HG03060 (cell line): ENCODE measurements at regions not wholly inside any gene's neighbourhood (a gene's known extent, or its start where the extent isn't known, plus 50 kb on each side); places are given as distances from the start of the nearest gene placed in this dataset.
"Not testable (repeated sequence)": the region's sequence is repeated elsewhere in the genome, so short reads cannot be mapped to it uniquely, and the experiment has no call there.

Experiments used
- ATAC-seq: cut with Tn5 transposase; IDR thresholded peaks from one replicate; pipeline ENCODE4 v1.9.1; 2021; ENCODE audit warnings: low read depth, moderate number of reproducible peaks; ENCODE audit not compliant: unreplicated experiment

GRCh38 chr7:96826089-96826488, 116.4 kb upstream of the SEM1 start:
- ATAC-seq: no peak

- no peak for ATAC-seq
Observed at GRCh38 chr7:96827701-96828100, 118.1 kb upstream of the SEM1 start.

- not testable (repeated sequence) for ATAC-seq
Observed at GRCh38 chr7:96829121-96829520, 119.5 kb upstream of the SEM1 start.

- ATAC-seq: no peak
Observed at GRCh38 chr7:96831446-96831845, 121.8 kb upstream of the SEM1 start.

- no peak for ATAC-seq
Observed at GRCh38 chr7:96832092-96832662, 122.5 kb upstream of the SEM1 start.

GRCh38 chr7:96833676-96834453, 124.2 kb upstream of the SEM1 start:
- no peak for ATAC-seq

GRCh38 chr7:96836456-96836855, 126.8 kb upstream of the SEM1 start:
- ATAC-seq: no peak

- ATAC-seq: peak; percentile 97
Observed at GRCh38 chr7:96837593-96837992, 127.9 kb upstream of the SEM1 start.

GRCh38 chr7:96838481-96838880, 128.8 kb upstream of the SEM1 start:
- no peak for ATAC-seq

- no peak for ATAC-seq
Observed at GRCh38 chr7:96855139-96855538, 145.5 kb upstream of the SEM1 start.

GRCh38 chr7:96855691-96856090, 146.0 kb upstream of the SEM1 start:
- ATAC-seq: no peak

- ATAC-seq: no peak
Observed at GRCh38 chr7:96869538-96869937, 135.8 kb upstream of the DLX6 start.

GRCh38 chr7:96870185-96870584, 135.2 kb upstream of the DLX6 start:
- no peak for ATAC-seq

- ATAC-seq: no peak
Observed at GRCh38 chr7:96870934-96871333, 134.4 kb upstream of the DLX6 start.

- ATAC-seq: no peak
Observed at GRCh38 chr7:96887426-96887825, 117.9 kb upstream of the DLX6 start.

- ATAC-seq: no peak
Observed at GRCh38 chr7:96899108-96899507, 106.2 kb upstream of the DLX6 start.

GRCh38 chr7:96901822-96902445, 103.4 kb upstream of the DLX6 start:
- no peak for ATAC-seq

GRCh38 chr7:96903906-96904305, 101.4 kb upstream of the DLX6 start:
- no peak for ATAC-seq

- ATAC-seq: no peak
Observed at GRCh38 chr7:96910486-96910885, 94.9 kb upstream of the DLX6 start.

GRCh38 chr7:96915029-96915428, 90.3 kb upstream of the DLX6 start:
- no peak for ATAC-seq

GRCh38 chr7:96920064-96920463, 85.3 kb upstream of the DLX6 start:
- no peak for ATAC-seq

- ATAC-seq: no peak
Observed at GRCh38 chr7:96920713-96921112, 84.6 kb upstream of the DLX6 start.
